Mesendoderm (in vitro differentiated cells): ENCODE measurements at regions not wholly inside any gene's neighbourhood (a gene's known extent, or its start where the extent isn't known, plus 50 kb on each side); places are given as distances from the start of the nearest gene placed in this dataset.

Experiments
- DNase-seq: peaks from one replicate; pipeline ENCODE4 v3.0.0; 2013
- H2AK5ac ChIP-seq: 2 replicates; pipeline ENCODE4 v1.6.1; 2013; ENCODE audit warnings: low read length, inconsistent platforms
- H2BK120ac ChIP-seq: 2 replicates; pipeline ENCODE4 v1.6.1; 2013; ENCODE audit warnings: low read depth, mild to moderate bottlenecking, low read length, moderate library complexity, mixed read lengths
- H2BK15ac ChIP-seq: replicated peaks from 2 replicates; pipeline ENCODE4 v1.6.1; 2013; ENCODE audit warnings: low read depth, mild to moderate bottlenecking, moderate library complexity
- H2BK5ac ChIP-seq: 2 replicates; pipeline ENCODE4 v1.6.1; 2013; ENCODE audit warnings: low read length, inconsistent platforms
- H3K18ac ChIP-seq: 2 replicates; pipeline ENCODE4 v1.6.1; 2013; ENCODE audit warnings: mild to moderate bottlenecking, low read length, mixed read lengths
- H3K23ac ChIP-seq: one replicate; pipeline ENCODE4 v1.6.1; 2013; ENCODE audit warnings: low read length
- H3K27ac ChIP-seq: 2 replicates; pipeline ENCODE4 v1.5.1; 2013; ENCODE audit warnings: low read depth, mild to moderate bottlenecking, inconsistent platforms, low read length, moderate library complexity
- H3K27me3 ChIP-seq: 2 replicates; pipeline ENCODE4 v1.6.1; 2013; ENCODE audit warnings: low read length, control low read depth, mild to moderate bottlenecking, inconsistent platforms; ENCODE audit not compliant: insufficient read depth, poor library complexity
- H3K36me3 ChIP-seq: 2 replicates; pipeline ENCODE4 v1.6.1; 2013; ENCODE audit warnings: low read length, inconsistent platforms; ENCODE audit not compliant: control insufficient read depth, insufficient read depth
- H3K4ac ChIP-seq: one replicate; pipeline ENCODE4 v1.6.1; 2013; ENCODE audit warnings: low read depth, mild to moderate bottlenecking, low read length, moderate library complexity
- H3K4me1 ChIP-seq: 2 replicates; pipeline ENCODE4 v1.6.1; 2013; ENCODE audit warnings: low read depth, low read length, inconsistent platforms; ENCODE audit not compliant: control insufficient read depth
- H3K4me2 ChIP-seq: 2 replicates; pipeline ENCODE4 v1.6.1; 2013; ENCODE audit warnings: low read length
- H3K4me3 ChIP-seq: 2 replicates; pipeline ENCODE4 v1.5.1; 2013; ENCODE audit warnings: mild to moderate bottlenecking, low read length
- H3K56ac ChIP-seq: one replicate; pipeline ENCODE4 v1.6.1; 2013; ENCODE audit warnings: low read length
- H3K79me1 ChIP-seq: 2 replicates; pipeline ENCODE4 v1.6.1; 2013; ENCODE audit warnings: low read length, inconsistent platforms
- H3K79me2 ChIP-seq: 2 replicates; pipeline ENCODE4 v1.6.1; 2013; ENCODE audit warnings: mild to moderate bottlenecking, low read length; ENCODE audit not compliant: control insufficient read depth, insufficient read depth
- H3K9ac ChIP-seq: 2 replicates; pipeline ENCODE4 v1.6.1; 2013; ENCODE audit warnings: low read length, inconsistent platforms
- H4K5ac ChIP-seq: one replicate; pipeline ENCODE4 v1.6.1; 2013; ENCODE audit warnings: low read length
- H4K8ac ChIP-seq: one replicate; pipeline ENCODE4 v1.6.1; 2013; ENCODE audit warnings: low read depth, mild to moderate bottlenecking, control low read depth, low read length, moderate library complexity
- WGBS: extraction: QIAGEN DNeasy Blood & Tissue Kit; methylation state at CpG from one replicate; pipeline ENCODE4 v1.1.7; 2013; ENCODE audit warnings: low lambda C conversion rate, missing lambda C conversion rate; ENCODE audit not compliant: insufficient coverage; ENCODE audit errors: extremely low coverage; 5-methylcytosine and 5-hydroxymethylcytosine counted together

DNA sequence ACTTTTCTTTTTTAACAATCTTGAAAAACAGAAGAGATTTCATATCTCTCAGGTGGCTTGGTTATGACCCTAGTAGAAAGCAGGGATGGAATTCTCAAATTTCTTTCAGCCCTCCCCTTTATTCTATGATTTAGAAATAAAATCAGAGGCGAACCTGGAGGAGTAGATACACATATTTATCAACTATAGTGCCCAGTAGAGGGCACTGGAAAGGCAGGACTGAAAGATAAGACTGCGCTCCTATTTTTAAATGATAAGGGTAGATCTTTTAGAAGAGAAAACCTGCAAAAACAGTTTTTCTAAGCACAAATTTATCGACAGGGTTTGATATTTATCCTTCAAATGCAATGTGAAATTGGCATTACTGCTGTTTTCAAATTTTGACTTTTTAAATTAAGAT is 1296.6 kb downstream of the EPHA7 start:
- Histone ChIP-seq H4K5ac (no peak overlapping the region), H2BK120ac (no peak overlapping the region), H3K4me3 (no peak overlapping the region), H2BK15ac (no peak overlapping the region), H2AK5ac (no peak overlapping the region), H3K79me1 (no peaks in the 10 kb centered on the region), H3K27me3 (no peaks in the 10 kb centered on the region), H3K27ac (no peak overlapping the region), H4K8ac (no peak overlapping the region), H3K4ac (no peak overlapping the region), H3K79me2 (no peaks in the 10 kb centered on the region), H3K23ac (no peak overlapping the region), H3K4me2 (no peak overlapping the region), H3K18ac (no peak overlapping the region), H2BK5ac (no peak overlapping the region), H3K4me1 (no peaks in the 10 kb centered on the region), H3K36me3 (no peaks in the 10 kb centered on the region), H3K9ac (no peak overlapping the region), H3K56ac (no peak overlapping the region)
- WGBS = no CpG with 5 or more reads among the region's 3 CpGs
- peak; percentile 27 for DNase-seq

DNA sequence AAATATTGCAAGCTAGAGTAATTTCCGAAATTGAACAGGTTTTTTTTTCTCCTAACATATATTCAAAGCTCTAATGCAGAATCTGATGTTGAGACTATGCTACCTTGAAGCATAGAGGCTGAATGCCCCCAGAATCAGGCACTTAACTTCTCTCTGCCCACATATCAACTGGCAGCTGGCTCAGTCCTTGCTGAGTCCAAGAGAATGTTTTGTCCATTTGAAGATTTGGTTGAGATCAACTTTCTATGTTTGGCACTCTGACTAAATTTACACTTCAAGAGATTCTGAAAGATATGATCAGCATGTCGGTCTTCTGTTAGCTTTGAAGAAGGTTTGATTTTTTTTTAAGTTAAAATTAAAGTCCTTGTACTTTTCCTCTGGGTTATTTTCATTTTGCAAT is 1298.1 kb downstream of the EPHA7 start:
- no peak overlapping the region for H3K4ac ChIP-seq
- no peak overlapping the region for H3K18ac ChIP-seq
- no peak overlapping the region for H3K4me3 ChIP-seq
- no CpG with 5 or more reads among the region's 2 CpGs for WGBS
- DNase-seq = no peak
- H2AK5ac ChIP-seq = no peak overlapping the region
- H3K36me3 ChIP-seq = no peaks in the 10 kb centered on the region
- H3K23ac ChIP-seq = no peak overlapping the region
- H4K8ac ChIP-seq = no peak overlapping the region
- no peaks in the 10 kb centered on the region for H3K79me2 ChIP-seq
- H3K79me1 ChIP-seq = no peaks in the 10 kb centered on the region
- H3K27me3 ChIP-seq = no peaks in the 10 kb centered on the region
- H3K9ac ChIP-seq = no peak overlapping the region
- H3K27ac ChIP-seq = no peak overlapping the region
- H2BK5ac ChIP-seq = no peak overlapping the region
- no peak overlapping the region for H2BK120ac ChIP-seq
- no peak overlapping the region for H3K56ac ChIP-seq
- H4K5ac ChIP-seq = no peak overlapping the region
- H3K4me2 ChIP-seq = no peak overlapping the region
- no peak overlapping the region for H2BK15ac ChIP-seq
- no peaks in the 10 kb centered on the region for H3K4me1 ChIP-seq

DNA sequence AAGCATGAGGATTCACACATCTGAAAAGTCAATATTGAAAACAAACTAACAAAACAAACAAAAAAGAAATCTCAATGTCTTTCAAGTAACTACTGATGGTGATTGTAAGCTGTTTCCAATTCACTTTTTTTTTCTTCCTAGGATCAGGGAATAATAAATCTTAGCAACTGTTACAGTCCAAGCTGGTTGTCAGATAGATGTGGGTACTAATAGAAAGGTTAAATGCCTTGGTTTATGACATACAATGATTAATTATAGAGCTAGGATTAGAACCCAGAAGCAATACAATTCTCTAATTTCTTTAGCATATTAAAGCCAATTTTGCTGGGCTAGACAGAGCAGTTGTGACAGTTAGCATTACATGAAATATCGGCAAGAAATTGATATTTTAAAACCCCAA is 1301.6 kb downstream of the EPHA7 start:
- H3K4ac ChIP-seq = no peak overlapping the region
- H3K79me1 ChIP-seq = no peaks in the 10 kb centered on the region
- H3K9ac ChIP-seq = no peak overlapping the region
- H3K4me1 ChIP-seq = no peaks in the 10 kb centered on the region
- H2BK120ac ChIP-seq = no peak overlapping the region
- no peak for DNase-seq
- H2BK5ac ChIP-seq = no peak overlapping the region
- no peaks in the 10 kb centered on the region for H3K27me3 ChIP-seq
- WGBS = no CpG with 5 or more reads among the region's 1 CpG
- no peak overlapping the region for H3K23ac ChIP-seq
- H3K36me3 ChIP-seq = no peaks in the 10 kb centered on the region
- H2BK15ac ChIP-seq = no peak overlapping the region
- no peak overlapping the region for H3K4me3 ChIP-seq
- H4K8ac ChIP-seq = no peak overlapping the region
- H3K79me2 ChIP-seq = no peaks in the 10 kb centered on the region
- no peak overlapping the region for H3K27ac ChIP-seq
- no peak overlapping the region for H3K56ac ChIP-seq
- H4K5ac ChIP-seq = no peak overlapping the region
- H3K18ac ChIP-seq = no peak overlapping the region
- no peak overlapping the region for H2AK5ac ChIP-seq
- no peak overlapping the region for H3K4me2 ChIP-seq

DNA sequence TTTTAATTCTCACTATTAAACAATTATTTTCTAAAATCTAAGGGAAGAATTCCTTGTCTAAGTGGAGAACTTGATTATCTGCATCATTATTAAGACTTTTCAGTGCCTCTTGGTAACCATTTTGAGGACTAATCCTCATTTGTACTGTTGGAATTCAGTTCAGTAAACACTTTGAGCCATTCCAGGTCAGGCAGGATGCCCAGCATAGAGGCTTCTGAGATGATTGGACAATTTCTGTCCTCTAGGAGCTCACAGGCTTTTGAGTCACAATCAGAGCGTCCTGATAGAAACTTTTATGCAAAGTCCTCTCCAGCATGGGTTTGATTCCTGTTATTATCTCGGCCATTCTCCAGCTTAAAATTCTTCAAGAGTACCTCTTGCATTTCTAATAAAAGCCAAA is 1304.6 kb downstream of the EPHA7 start:
- Histone ChIP-seq H3K27me3 (no peaks in the 10 kb centered on the region), H3K9ac (no peak overlapping the region), H2AK5ac (no peak overlapping the region), H3K79me2 (no peaks in the 10 kb centered on the region), H4K5ac (no peak overlapping the region), H2BK5ac (no peak overlapping the region), H3K4me1 (no peaks in the 10 kb centered on the region), H3K18ac (no peak overlapping the region), H3K23ac (no peak overlapping the region), H3K4me3 (no peak overlapping the region), H2BK120ac (no peak overlapping the region), H3K4ac (no peak overlapping the region), H2BK15ac (no peak overlapping the region), H3K27ac (no peak overlapping the region), H4K8ac (no peak overlapping the region), H3K79me1 (no peaks in the 10 kb centered on the region), H3K4me2 (no peak overlapping the region), H3K36me3 (no peaks in the 10 kb centered on the region), H3K56ac (no peak overlapping the region)
- DNase-seq = no peak
- WGBS = no CpG with 5 or more reads among the region's 2 CpGs

DNA sequence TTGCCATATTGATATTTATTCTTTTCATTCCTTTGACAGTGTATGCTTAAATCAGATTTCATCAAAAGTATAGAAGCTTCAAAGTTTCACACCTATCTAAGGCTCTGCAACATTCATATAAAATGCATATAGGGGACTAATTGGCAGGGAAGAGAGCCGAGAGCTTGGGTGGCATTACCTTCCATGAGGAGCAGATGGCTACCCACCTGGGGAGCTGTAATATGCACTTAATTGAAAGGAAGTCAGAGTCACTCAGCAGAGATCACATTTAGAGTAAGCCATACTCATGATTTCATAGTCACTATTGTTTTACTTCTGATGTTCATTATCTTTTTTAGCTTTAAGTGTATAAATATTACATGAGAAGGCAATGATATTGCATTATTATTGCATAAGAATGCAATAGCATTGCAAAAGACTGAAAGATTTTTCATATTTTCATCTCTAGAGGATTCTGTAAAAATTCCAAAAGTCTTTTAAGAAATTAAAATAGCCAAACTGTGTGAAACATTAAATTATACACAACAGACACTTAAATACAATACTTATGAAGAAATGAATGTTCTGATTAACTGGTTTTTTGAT is 1305.2 kb downstream of the EPHA7 start:
- Histone ChIP-seq H2BK120ac (no peak overlapping the region), H3K23ac (no peak overlapping the region), H3K4me3 (no peak overlapping the region), H3K4me1 (no peaks in the 10 kb centered on the region), H2BK5ac (no peak overlapping the region), H3K79me2 (no peaks in the 10 kb centered on the region), H2BK15ac (no peak overlapping the region), H3K4ac (no peak overlapping the region), H3K79me1 (no peaks in the 10 kb centered on the region), H4K5ac (no peak overlapping the region), H3K18ac (no peak overlapping the region), H3K56ac (no peak overlapping the region), H3K27ac (no peak overlapping the region), H3K27me3 (no peaks in the 10 kb centered on the region), H3K4me2 (no peak overlapping the region), H4K8ac (no peak overlapping the region), H3K9ac (no peak overlapping the region), H3K36me3 (no peaks in the 10 kb centered on the region), H2AK5ac (no peak overlapping the region)
- no peak for DNase-seq
- no CpG with 5 or more reads among the region's 1 CpG for WGBS

DNA sequence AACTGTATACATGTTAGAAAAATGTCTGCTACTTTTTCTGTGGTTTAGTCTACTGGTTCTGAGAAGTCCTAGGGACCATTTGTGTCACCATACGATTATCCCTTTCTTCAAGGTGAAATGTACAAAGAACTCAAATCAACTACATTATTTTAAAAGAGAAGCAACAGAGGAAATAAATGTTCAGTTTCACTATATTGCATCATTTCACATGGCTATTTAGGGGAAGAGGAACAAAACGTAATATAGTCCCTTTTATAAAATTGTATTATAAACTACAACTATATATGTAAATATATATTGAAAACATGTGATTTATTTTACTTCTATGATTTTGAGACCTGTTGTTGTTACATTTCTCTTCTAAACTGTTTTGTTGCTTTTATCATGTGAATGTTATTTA is 1308.0 kb downstream of the EPHA7 start:
- Histone ChIP-seq H3K79me2 (no peaks in the 10 kb centered on the region), H3K4ac (no peak overlapping the region), H3K36me3 (no peaks in the 10 kb centered on the region), H4K8ac (no peak overlapping the region), H3K18ac (no peak overlapping the region), H4K5ac (no peak overlapping the region), H3K23ac (no peak overlapping the region), H2AK5ac (no peak overlapping the region), H3K9ac (no peak overlapping the region), H3K79me1 (no peaks in the 10 kb centered on the region), H2BK5ac (no peak overlapping the region), H3K27ac (no peak overlapping the region), H2BK15ac (no peak overlapping the region), H3K4me2 (no peak overlapping the region), H3K27me3 (no peaks in the 10 kb centered on the region), H3K4me1 (no peaks in the 10 kb centered on the region), H3K56ac (no peak overlapping the region), H2BK120ac (no peak overlapping the region), H3K4me3 (no peak overlapping the region)
- no peak for DNase-seq
- no CpG with 5 or more reads among the region's 2 CpGs for WGBS
